HG03039 (cell line): ENCODE measurements at regions not wholly inside any gene's neighbourhood (a gene's known extent, or its start where the extent isn't known, plus 50 kb on each side); places are given as distances from the start of the nearest gene placed in this dataset.
"Not testable (repeated sequence)": the region's sequence is repeated elsewhere in the genome, so short reads cannot be mapped to it uniquely, and the experiment has no call there.

Experiments used
- ATAC-seq: cut with Tn5 transposase; IDR thresholded peaks from one replicate; pipeline ENCODE4 v1.9.1; 2021; ENCODE audit warnings: mild to moderate bottlenecking, moderate library complexity; ENCODE audit not compliant: unreplicated experiment

GRCh38 chr5:67954351-67954750, 261.2 kb upstream of the PIK3R1 start:
- no peak for ATAC-seq

GRCh38 chr5:67942421-67942820, 273.1 kb upstream of the PIK3R1 start:
- ATAC-seq = no peak

- ATAC-seq = no peak
Observed at GRCh38 chr5:67941614-67942401, 273.7 kb upstream of the PIK3R1 start.

- no peak for ATAC-seq
Observed at GRCh38 chr5:67935908-67936566, 279.5 kb upstream of the PIK3R1 start.

- ATAC-seq = no peak
Observed at GRCh38 chr5:67934976-67935375, 280.6 kb upstream of the PIK3R1 start.

GRCh38 chr5:67925511-67925910, 290.0 kb upstream of the PIK3R1 start:
- ATAC-seq = no peak

- ATAC-seq = no peak
Observed at GRCh38 chr5:67921004-67921601, 294.5 kb upstream of the PIK3R1 start.

GRCh38 chr5:67919532-67919931, 296.0 kb upstream of the PIK3R1 start:
- ATAC-seq = not testable (repeated sequence)

- no peak for ATAC-seq
Observed at GRCh38 chr5:67917561-67917960, 298.0 kb upstream of the PIK3R1 start.

GRCh38 chr5:67910546-67910945, 305.0 kb upstream of the PIK3R1 start:
- ATAC-seq = no peak

GRCh38 chr5:67908126-67908765, 307.3 kb upstream of the PIK3R1 start:
- no peak for ATAC-seq

GRCh38 chr5:67904366-67904765, 311.2 kb upstream of the PIK3R1 start:
- ATAC-seq = no peak

- no peak for ATAC-seq
Observed at GRCh38 chr5:67903656-67904055, 311.9 kb upstream of the PIK3R1 start.

GRCh38 chr5:67903121-67903520, 312.4 kb upstream of the PIK3R1 start:
- no peak for ATAC-seq

- no peak for ATAC-seq
Observed at GRCh38 chr5:67902497-67902830, 313.1 kb upstream of the PIK3R1 start.

- no peak for ATAC-seq
Observed at GRCh38 chr5:67901814-67902496, 313.6 kb upstream of the PIK3R1 start.

- no peak for ATAC-seq
Observed at GRCh38 chr5:67900514-67900913, 315.0 kb upstream of the PIK3R1 start.

GRCh38 chr5:67897980-67898379, 317.6 kb upstream of the PIK3R1 start:
- no peak for ATAC-seq

GRCh38 chr5:67897431-67897830, 318.1 kb upstream of the PIK3R1 start:
- no peak for ATAC-seq

- ATAC-seq = no peak
Observed at GRCh38 chr5:67896930-67897313, 318.6 kb upstream of the PIK3R1 start.

GRCh38 chr5:67896311-67896929, 319.1 kb upstream of the PIK3R1 start:
- ATAC-seq = no peak
